ENCODE measurements at regions not wholly inside any gene's neighbourhood (a gene's known extent, or its start where the extent isn't known, plus 50 kb on each side); places are given as distances from the start of the nearest gene placed in this dataset.

DNA sequence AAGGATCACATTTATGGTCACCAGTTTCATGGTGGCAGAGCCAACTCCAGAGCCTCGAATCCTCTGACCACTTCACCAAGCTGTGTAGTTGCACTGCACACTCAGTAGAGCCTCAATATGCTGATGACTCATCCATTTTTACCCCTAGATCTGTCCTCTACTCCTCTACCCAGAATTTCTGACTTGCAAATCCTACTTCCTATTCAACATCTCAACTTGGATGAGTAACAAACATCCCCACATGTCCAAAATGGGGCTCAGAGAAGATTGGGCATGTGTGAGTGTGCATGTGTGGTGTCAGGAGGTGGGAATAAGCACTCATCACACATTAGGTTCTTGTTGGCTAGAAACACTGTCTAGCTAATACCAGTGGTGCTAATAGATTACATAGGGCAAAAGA, 57.8 kb upstream of the IGFBP2 start:
- DNase-seq (ENCODE audit: low spot score) = no peak

DNA sequence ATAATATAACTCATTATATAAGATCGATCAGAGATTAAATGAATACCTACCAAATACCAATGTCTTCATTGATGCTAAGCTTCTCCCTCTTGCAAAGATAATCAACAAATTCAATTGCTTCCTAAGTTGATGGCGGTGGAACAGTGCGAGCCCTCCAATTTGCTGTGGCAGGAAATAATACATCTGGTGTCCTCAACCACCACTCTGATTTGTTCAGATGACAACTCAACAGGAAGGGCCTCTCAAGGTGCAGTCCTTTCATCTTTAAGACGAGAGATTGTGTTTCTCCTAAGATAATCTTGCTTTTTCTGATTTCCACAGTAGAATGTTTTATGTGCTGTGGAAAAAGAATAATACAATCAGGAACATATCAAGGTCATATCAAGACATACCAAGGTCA, 56.6 kb upstream of the IGFBP2 start:
- no peak for DNase-seq (ENCODE audit: low spot score)

DNA sequence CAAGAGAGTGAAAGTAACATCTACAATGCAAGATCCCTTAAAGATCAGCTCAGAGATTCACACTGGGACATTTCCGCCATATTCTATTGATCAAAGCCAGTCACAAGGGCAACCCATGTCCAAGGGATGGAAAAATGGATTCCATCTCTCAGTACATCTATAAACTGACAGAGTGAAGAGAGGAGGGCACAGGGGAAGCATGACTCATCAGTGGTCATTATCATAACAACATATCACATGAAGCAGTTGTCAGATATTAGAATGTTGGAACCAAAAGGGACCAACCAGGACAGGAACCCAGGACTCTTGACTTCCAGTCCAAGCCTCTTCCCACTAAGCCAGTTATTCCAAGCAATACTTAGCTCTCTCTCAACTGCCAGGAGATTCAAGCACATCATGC, 54.9 kb upstream of the IGFBP2 start:
- DNase-seq (ENCODE audit: low spot score) = no peak

DNA sequence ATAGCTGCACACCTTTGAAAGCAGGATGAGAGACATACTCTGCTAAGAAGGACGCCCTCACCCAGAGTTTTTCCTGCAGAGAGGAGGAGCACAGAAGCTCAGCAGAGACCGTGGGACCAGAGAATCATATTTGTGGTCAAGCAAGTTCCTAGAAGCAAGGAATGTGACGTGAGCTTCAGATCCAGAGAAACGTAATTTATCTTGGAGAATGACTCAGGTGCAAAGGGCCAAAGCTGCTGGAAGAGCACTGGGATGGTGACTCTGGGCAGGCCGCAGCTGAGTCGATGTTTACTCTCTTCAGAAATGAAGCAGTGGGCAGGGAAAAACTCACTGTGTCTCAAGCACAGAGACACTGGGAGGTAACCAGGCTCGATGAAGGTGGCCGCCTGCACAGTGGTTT, 50.1 kb upstream of the IGFBP2 start:
- no peak for DNase-seq (ENCODE audit: low spot score)
